ENCODE measurements at regions not wholly inside any gene's neighbourhood (a gene's known extent, or its start where the extent isn't known, plus 50 kb on each side); places are given as distances from the start of the nearest gene placed in this dataset.

- no peak for TF ChIP-seq CTCF (IDR thresholded peaks at IDR 0.05)
- no peak for TF ChIP-seq POLR2AphosphoS5 (IDR thresholded peaks at IDR 0.05)
- TF ChIP-seq POLR2A (IDR thresholded peaks at IDR 0.05; ENCODE audit: low read depth) = no peak
Measured at GRCh38 chr10:118148247-118148646, 101.5 kb upstream of the RAB11FIP2 start.
